ENCODE measurements at regions not wholly inside any gene's neighbourhood (a gene's known extent, or its start where the extent isn't known, plus 50 kb on each side); places are given as distances from the start of the nearest gene placed in this dataset.
"Not testable (repeated sequence)": the region's sequence is repeated elsewhere in the genome, so short reads cannot be mapped to it uniquely, and the experiment has no call there.

GRCh38 chrX:77160301-77160700, 286.9 kb upstream of the FGF16 start:
- no peak for DNase-seq (ENCODE audit: low read depth)

- DNase-seq (ENCODE audit: low read depth), result no peak
Observed at GRCh38 chrX:77162777-77163176, 284.4 kb upstream of the FGF16 start.

- DNase-seq (ENCODE audit: low read depth), result no peak
Observed at GRCh38 chrX:77167993-77168392, 279.2 kb upstream of the FGF16 start.

DNA sequence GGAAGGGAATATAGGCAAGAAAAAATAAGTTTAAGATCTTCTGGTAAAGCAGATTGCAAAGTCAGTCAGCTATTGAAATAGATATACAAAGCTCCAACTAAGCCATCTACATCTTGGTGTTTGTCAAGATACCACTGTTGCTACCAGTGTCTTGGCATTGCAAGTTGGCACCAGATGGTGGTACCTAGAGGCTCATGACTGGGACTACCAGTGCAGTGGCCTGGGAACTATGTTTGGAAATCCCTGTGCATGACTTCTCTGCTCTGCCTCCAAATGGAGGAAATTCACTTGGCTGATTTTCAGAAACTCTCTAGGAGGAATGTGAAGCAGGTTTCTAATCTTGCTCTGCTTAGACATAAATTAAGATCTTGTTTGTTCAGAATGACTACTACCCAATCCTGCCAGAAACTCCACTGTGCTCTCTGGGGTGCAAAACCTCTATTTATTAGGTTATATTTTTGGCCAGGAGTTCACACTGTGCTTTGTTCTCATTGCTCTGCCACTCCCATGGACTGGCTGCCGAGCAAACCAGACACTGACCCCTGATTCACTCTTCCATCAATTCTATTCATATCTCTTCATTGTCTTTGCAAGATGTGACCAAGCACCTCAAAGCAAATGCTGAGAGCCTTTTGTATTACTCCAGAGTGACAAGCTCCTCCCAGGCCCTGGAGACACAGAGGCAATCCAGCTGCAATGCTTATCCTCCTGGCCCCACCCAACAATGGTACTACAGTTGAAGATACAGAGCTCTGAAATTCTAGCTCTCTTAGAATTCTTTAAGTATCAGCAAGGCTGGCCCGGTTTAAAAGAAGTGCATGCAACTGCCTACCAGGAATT, 272.3 kb upstream of the FGF16 start:
- DNase-seq (ENCODE audit: low read depth), result no peak

DNA sequence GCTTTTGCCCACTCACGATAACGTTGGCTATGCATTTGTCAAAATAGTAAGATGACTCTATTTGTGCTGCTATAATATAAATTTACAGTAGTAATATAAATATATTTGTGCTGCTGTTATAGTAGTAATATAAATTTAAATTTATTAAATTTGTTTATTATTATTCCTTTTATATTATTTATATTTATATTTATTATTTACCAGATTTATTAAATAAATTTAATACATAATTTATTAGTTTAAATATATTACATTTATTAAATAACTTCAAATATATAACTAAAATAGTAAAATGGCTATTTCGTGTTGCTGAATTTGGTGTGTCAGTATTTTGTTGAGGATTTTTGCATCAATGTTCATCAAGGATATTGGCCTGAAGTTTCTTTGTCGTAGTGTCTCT, 246.5 kb upstream of the FGF16 start:
- DNase-seq (ENCODE audit: low read depth), result no peak

DNA sequence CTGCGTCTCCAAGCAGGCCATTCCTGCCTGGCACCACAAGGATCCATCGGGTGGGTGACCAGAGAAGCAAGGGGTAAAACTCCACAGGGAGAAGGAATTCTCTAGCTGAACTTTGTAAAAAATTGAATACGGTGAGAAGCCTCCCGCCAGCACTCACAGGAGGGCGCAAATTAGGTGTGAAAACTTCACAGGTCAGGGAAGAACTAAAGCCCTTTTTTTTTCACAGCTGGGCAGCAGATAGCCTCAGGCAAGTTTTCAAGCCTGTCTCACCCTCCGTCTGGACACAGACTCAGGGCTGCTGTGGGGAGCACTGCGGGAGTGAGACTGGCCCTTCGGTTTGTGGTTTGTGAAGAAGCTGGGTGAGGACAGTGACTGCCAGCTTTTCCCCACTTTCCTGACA, 224.1 kb upstream of the FGF16 start:
- DNase-seq (ENCODE audit: low read depth), result no peak

DNA sequence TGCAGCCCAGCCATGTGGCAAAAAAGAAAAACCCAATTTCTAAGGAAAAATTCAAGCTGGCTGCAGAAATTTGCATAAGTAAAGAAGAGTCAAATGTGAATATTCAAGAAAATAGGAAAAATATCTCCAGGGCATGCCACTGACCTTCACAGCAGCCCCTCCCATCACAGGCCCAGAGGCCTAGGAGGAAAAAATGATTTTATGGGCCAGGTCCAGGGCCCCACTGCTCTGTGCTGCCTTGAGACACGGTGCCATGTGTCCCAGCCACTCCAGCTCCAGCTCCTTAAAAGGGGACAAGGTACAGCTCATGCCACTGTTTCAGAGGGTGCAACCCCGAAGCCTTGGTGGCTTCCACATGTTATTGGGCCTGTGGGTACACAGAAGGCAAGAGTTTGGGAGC, 182.7 kb upstream of the FGF16 start:
- DNase-seq (ENCODE audit: low read depth), result no peak

DNA sequence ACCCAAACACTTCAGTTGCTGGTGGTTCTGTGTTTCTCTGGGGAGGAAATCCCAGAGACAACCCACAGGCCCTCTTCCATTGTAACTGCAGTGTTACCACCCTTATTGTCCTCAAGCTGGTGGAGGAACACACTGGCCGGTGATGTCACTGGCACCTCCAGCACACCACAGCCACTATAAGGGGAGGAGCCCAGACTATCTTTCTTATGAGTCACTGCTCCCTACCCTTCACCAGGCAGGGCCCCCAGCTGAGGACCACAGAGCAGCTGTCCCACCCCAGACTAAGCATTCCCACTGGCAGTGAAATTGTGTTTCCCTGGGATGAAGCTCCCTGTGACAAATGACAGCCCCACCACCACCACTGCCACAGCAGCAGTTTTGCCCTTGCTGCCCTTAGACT, 171.8 kb upstream of the FGF16 start:
- no peak for DNase-seq (ENCODE audit: low read depth)

GRCh38 chrX:77276742-77277141, 170.4 kb upstream of the FGF16 start:
- DNase-seq (ENCODE audit: low read depth), result no peak

DNA sequence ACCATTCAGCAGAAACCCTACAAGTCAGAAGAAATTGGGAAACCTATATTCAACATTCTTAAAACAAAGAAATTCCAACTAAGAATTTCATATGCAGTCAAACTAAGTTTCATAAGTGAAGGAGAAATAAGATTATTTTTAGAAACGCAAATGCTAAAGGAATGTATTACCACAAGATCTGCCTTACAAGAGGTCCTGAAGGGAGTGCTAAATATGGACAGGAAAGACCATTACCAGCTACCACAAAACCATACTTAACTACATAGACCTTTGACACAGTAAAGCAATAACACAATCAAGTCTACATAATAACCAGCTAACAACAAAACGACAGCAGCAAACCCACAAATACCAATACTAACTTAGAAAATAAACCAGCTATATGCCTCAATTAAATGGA, 169.3 kb upstream of the FGF16 start:
- DNase-seq (ENCODE audit: low read depth), result no peak

- not testable (repeated sequence) for DNase-seq (ENCODE audit: low read depth)
Observed at GRCh38 chrX:77279373-77279772, 167.8 kb upstream of the FGF16 start.

DNA sequence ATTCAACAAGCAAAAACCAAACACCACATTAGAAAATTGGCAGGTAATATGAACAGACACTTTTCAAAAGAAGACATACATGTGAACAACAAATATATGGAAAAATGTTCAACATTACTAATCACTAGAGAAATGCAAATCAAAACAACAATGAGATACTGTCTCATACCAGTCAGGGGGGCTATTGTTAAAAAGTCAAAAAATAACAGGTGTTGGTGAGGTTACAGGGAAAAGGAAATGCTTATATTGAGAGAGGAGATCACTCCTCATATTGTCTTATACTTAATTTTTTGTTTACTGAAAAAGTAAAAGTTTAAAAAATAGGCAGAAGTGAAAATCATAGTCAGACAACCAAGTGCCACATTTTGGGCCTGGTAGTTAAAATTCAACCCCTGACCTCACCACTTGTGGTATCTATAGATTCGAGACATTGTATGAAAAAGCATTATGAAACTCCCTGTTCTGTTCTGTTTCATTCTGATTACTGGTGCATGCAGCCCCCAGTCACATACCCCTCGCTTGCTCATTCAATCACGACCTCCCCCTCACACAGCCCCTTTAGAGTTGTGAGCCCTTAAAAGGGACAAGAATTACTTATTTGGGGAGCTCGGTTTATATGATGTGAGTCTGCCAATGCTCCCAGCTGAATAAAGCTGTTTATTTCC, 153.7 kb upstream of the FGF16 start:
- no peak for DNase-seq (ENCODE audit: low read depth)

DNA sequence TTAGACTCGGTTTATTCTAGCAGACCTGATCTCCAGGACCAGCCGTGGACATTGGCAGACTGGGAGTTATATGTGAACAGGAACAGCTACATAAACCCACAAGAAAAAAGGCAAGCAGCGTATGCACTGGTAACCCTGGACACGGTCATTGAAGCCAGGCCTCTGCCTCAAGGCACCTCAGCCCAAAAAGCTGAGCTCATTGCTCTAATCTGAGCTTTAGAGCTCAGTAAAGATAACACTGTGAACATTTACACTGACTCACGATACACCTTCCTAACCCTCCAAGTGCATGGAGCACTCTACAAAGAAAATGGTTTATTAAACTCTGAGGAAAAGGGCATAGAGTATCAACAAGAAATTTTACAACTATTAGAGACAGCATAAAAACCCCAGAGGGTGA, 148.9 kb upstream of the FGF16 start:
- no peak for DNase-seq (ENCODE audit: low read depth)

- no peak for DNase-seq (ENCODE audit: low read depth)
Observed at GRCh38 chrX:77298790-77299189, 148.4 kb upstream of the FGF16 start.

GRCh38 chrX:77299549-77299948, 147.6 kb upstream of the FGF16 start:
- DNase-seq (ENCODE audit: low read depth), result no peak

- DNase-seq (ENCODE audit: low read depth), result peak; percentile 2
Observed at GRCh38 chrX:77342004-77342403, 105.2 kb upstream of the FGF16 start.

DNA sequence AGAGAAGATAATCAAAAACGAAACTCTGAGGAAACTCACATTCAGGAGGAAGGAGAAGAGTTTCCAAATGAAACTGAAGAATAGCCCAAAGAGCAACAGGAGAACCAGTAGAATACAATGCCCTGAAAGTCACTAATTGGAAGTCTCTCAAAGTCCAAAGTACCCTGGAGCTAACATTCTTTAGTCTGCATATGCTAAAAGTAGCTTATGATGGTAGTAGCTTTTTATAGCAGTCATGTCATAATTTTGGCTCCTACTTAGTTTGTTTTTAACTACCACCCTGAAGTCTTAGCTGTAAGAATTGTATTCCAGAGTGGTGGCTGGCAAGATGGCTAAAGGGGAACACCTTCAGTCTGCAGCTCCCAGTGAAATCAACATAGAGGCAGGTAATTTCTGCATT, 100.3 kb upstream of the FGF16 start:
- no peak for DNase-seq (ENCODE audit: low read depth)

DNA sequence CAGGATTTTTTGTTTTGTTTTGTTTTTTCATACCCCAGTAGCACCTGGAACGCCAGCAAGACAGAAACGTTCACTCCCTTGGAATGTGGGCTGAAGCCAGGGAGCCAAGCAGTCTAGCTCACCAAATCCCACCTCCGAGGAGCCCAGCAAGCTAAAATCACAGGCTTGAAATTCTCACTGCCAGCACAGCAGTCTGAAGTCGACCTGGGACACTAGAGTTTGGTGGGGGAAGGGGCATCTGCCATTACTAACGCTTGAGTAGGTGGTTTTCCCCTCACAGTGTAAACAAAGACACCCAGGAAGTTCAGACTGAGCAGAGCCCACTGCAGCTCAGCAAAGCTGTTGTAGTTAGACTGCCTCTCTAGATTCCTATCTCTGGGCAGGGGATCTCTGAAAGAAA, 99.6 kb upstream of the FGF16 start:
- DNase-seq (ENCODE audit: low read depth), result no peak

DNA sequence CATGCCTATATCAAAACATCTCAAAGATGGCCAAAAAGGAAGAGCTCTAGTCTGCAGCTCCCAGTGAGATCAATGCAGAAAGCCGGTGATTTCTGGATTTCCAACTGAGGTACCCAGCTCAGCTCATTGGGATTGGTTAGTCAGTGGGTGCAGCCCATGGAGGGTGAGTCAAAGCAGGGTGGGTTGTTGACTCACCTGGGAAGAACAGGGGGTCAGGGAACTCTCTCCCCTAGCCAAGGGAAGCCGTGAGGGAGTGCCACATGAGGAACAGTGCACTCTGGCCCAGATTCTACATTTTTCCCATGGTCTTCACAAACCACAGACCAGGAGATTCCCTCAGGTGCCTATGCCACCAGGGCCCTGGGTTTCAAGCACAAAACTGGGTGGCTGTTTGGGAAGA, 57.3 kb upstream of the FGF16 start:
- no peak for DNase-seq (ENCODE audit: low read depth)

DNA sequence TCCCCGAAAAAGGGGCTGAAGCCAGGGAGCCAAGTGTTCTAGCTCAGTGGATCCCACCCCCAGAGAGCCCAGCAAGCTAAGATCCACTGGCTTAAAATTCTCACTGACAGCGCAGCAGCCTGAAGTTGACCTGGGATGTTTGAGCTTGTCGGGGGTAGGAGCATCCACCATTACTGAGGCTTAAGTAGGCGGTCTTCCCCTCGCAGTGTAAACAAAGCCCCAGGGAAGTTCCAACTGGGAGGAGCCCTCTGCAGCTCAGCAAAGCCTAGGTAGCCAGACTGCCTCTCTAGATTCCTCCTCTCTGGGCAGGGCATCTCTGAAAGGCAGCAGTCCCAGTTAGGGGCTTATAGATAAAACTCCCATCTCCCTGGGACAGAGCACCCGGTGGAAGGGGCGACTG, 56.8 kb upstream of the FGF16 start:
- DNase-seq (ENCODE audit: low read depth), result not testable (repeated sequence)

DNA sequence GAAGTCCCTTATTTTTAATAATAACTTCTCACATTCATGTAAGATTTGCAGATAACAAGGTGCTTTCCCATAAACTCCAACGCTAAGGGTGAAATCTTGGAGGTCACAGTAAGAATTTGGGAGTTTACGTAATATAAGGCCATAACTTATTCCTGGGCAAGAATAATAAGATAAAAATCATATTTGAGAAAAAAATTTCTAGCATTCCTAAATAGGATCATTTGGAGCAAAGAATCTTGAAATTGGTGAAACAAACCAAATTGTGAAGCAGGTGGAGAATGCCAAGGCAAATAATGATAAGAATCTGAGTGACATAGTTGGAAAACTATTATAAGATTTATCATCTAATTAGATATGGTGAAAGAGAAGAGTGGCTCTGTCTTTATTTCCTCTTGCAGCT, 50.4 kb upstream of the FGF16 start:
- no peak for DNase-seq (ENCODE audit: low read depth)
